Caco-2 (cell line): ENCODE measurements at regions not wholly inside any gene's neighbourhood (a gene's known extent, or its start where the extent isn't known, plus 50 kb on each side); places are given as distances from the start of the nearest gene placed in this dataset.

Source experiments
- BruUV-seq: library from RNA; stranded (reverse); fragments of 400-500 nt; replicated peaks from 2 replicates; lab custom pipeline; 2021; lab: Mats Ljungman, UMichigan
- CTCF ChIA-PET: fragments of 300-600 bp; sonication (Branson Sonifier 250); formaldehyde crosslinking; loops from one replicate; lab custom pipeline; 2022; ENCODE audit warnings: antibody characterized with exemption; lab: Charles Lee
- POLR2A ChIA-PET: fragments of 300-600 bp; sonication (Branson Sonifier 250); formaldehyde crosslinking; loops from one replicate; lab custom pipeline; 2022; ENCODE audit warnings: antibody characterized with exemption; lab: Charles Lee
- DNase-seq, 2 experiments: peaks; one replicate each; pipeline versions ENCODE4 v3.0.0 to v3.0.0-alpha.2; 2020 to 2022
- H3K27me3 ChIP-seq: replicated peaks from 2 replicates; pipeline ENCODE4 v1.6.0; 2011; ENCODE audit warnings: low read length; ENCODE audit not compliant: control insufficient read depth, insufficient read depth
- H3K36me3 ChIP-seq: 2 replicates; pipeline ENCODE4 v1.5.1; 2011; ENCODE audit warnings: low read length; ENCODE audit not compliant: control insufficient read depth, insufficient read depth
- H3K4me1 ChIP-seq: fragments of 250-450 bp; sonication (Bioruptor Pico); 2 replicates; pipeline ENCODE4 v1.5.1; 2020; ENCODE audit warnings: mild to moderate bottlenecking
- H3K4me3 ChIP-seq: 2 replicates; pipeline ENCODE4 v1.5.1; 2011; ENCODE audit warnings: low read depth, mild to moderate bottlenecking, control low read depth, low read length
- H3K9me3 ChIP-seq: fragments of 250-450 bp; sonication (Bioruptor Pico); 2 replicates; pipeline ENCODE4 v1.5.1; 2020; ENCODE audit warnings: mild to moderate bottlenecking, moderate library complexity
- H3K27ac Mint-ChIP-seq: one replicate; pipeline ENCODE4 v1.8.0; 2022; ENCODE audit warnings: mixed read lengths; ENCODE audit not compliant: unreplicated experiment
- H3K27me3 Mint-ChIP-seq: one replicate; pipeline ENCODE4 v1.8.0; 2022; ENCODE audit warnings: mixed read lengths; ENCODE audit not compliant: insufficient read depth, unreplicated experiment
- H3K36me3 Mint-ChIP-seq: one replicate; pipeline ENCODE4 v1.8.0; 2022; ENCODE audit warnings: mild to moderate bottlenecking, mixed read lengths; ENCODE audit not compliant: insufficient read depth, unreplicated experiment
- H3K4me1 Mint-ChIP-seq: one replicate; pipeline ENCODE4 v1.8.0; 2022; ENCODE audit warnings: low read depth, mixed read lengths; ENCODE audit not compliant: unreplicated experiment
- H3K4me3 Mint-ChIP-seq: one replicate; pipeline ENCODE4 v1.8.0; 2022; ENCODE audit warnings: mild to moderate bottlenecking, moderate library complexity, mixed read lengths; ENCODE audit not compliant: unreplicated experiment
- H3K9me3 Mint-ChIP-seq: one replicate; pipeline ENCODE4 v1.8.0; 2022; ENCODE audit warnings: mixed read lengths; ENCODE audit not compliant: unreplicated experiment
- intact Hi-C: fragments of 100-400 bp; cut with micrococcal nuclease; formaldehyde crosslinking; loops from one replicate; pipeline ENCODE4 v1.10.0; 2022; ENCODE audit not compliant: unreplicated experiment
- TF ChIP-seq, protein P1 (sequence below), 2 experiments: fragments of 200-600 bp in 1 of 2; IDR thresholded peaks; 1 replicate in 1 of 2; 2 replicates in 1 of 2; pipeline versions ENCODE4 v1.5.1 to v1.8.0; 2011 to 2022; ENCODE audit warnings: antibody characterized with exemption in 1 of 2, control low read depth in 1 of 2, inconsistent platforms in 1 of 2, low read depth in 1 of 2, low read length in 1 of 2, mild to moderate bottlenecking in 1 of 2, moderate library complexity in 1 of 2; ENCODE audit not compliant: insufficient read depth in 1 of 2, severe bottlenecking in 1 of 2, unreplicated experiment in 1 of 2

DNA sequence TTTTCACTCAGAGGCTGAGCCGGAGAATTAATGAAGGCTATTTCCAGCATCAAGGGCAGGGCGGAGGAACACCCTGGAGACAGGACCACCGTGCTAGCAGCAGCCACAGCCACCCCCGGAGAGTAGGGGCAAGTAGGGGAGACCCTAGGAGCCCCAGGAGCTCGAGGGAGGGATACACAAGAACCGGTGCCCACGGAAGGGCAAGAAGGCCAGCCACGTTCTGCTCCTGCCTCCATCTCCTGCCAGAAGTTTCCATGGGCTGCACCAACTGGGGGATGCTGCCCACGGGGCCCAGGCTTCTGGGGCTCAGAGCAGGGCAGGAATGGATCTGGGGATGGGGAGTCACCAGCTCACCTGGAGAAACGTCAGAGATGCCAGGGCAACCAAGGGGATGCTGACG, 626.8 kb downstream of the TBC1D22A start:
- Histone ChIP-seq H3K36me3 (no peaks in the 10 kb centered on the region), H3K9me3 (no peaks in the 10 kb centered on the region), H3K4me1 (no peaks in the 10 kb centered on the region), H3K4me3 (no peak overlapping the region), H3K27me3 (no peaks in the 10 kb centered on the region)
- Mint-ChIP-seq H3K4me3 (no peak overlapping the region), H3K27ac (no peak overlapping the region), H3K36me3 (no peaks in the 10 kb centered on the region), H3K9me3 (no peaks in the 10 kb centered on the region), H3K4me1 (no peaks in the 10 kb centered on the region), H3K27me3 (peaks cover 19% of the 10 kb centered on the region)
- CTCF ChIA-PET = no interaction called here
- POLR2A ChIA-PET = no interaction called here
- TF ChIP-seq, protein P1, sequence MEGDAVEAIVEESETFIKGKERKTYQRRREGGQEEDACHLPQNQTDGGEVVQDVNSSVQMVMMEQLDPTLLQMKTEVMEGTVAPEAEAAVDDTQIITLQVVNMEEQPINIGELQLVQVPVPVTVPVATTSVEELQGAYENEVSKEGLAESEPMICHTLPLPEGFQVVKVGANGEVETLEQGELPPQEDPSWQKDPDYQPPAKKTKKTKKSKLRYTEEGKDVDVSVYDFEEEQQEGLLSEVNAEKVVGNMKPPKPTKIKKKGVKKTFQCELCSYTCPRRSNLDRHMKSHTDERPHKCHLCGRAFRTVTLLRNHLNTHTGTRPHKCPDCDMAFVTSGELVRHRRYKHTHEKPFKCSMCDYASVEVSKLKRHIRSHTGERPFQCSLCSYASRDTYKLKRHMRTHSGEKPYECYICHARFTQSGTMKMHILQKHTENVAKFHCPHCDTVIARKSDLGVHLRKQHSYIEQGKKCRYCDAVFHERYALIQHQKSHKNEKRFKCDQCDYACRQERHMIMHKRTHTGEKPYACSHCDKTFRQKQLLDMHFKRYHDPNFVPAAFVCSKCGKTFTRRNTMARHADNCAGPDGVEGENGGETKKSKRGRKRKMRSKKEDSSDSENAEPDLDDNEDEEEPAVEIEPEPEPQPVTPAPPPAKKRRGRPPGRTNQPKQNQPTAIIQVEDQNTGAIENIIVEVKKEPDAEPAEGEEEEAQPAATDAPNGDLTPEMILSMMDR (IDR thresholded peaks at IDR 0.05; ENCODE audit: insufficient read depth in 1 of 2, low read depth in 1 of 2, low read length in 1 of 2, severe bottlenecking in 1 of 2, unreplicated experiment in 1 of 2) = no peak
- no TSS peak for BruUV-seq
- intact Hi-C loops = no loop called here
- no peak for DNase-seq

DNA sequence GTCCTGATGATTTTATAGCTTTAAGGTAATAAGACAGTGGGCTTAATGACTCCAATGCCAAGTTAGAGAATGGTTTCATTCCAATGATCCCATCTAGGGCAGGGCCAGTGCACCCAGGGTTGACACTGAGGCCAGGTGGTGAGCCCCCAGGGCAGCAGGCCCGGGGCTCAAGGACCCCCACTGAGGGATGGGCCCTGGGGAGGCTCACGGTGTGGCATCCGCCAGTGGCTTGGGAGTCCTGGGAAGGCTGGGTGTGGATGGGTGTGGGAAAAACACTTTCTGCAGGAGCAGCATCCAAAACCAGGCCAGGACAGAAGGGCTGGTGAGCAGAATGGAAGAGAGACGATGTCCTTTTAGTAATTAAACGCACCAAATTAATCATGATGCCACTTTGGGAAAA, 626.3 kb downstream of the TBC1D22A start:
- Histone ChIP-seq H3K4me3 (no peak overlapping the region), H3K27me3 (no peaks in the 10 kb centered on the region; the same call in 1 of the 2 replicates), H3K9me3 (no peaks in the 10 kb centered on the region), H3K4me1 (no peaks in the 10 kb centered on the region), H3K36me3 (no peaks in the 10 kb centered on the region)
- Mint-ChIP-seq H3K4me3 (no peak overlapping the region), H3K27me3 (peaks cover 24% of the 10 kb centered on the region), H3K27ac (no peak overlapping the region), H3K4me1 (no peaks in the 10 kb centered on the region), H3K36me3 (no peaks in the 10 kb centered on the region), H3K9me3 (no peaks in the 10 kb centered on the region)
- intact Hi-C loops = no loop called here
- POLR2A ChIA-PET = no interaction called here
- TF ChIP-seq, protein P1 (IDR thresholded peaks at IDR 0.05; ENCODE audit: insufficient read depth in 1 of 2, low read depth in 1 of 2, low read length in 1 of 2, severe bottlenecking in 1 of 2, unreplicated experiment in 1 of 2) = no peak
- no TSS peak for BruUV-seq
- no peak for DNase-seq
- CTCF ChIA-PET = no interaction called here

DNA sequence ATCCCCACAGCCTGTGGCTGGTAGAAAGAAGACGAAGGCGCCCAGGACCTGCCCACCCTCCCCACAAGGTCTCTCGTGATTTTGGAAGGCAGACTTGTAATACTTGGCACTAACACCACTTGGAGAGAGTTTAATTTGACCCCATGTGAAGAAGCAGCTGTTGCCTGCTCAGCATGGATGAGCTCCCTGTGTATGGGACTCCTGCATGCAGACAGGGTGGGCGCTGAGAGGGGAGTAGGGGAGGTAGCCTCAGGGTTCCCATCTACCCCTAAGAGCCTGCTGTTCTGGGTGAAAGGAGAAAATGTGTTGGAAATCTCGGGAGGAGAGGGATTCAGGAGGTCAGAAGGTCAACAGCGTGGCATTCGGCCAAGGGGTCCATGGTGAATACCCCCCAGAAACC, 625.9 kb downstream of the TBC1D22A start:
- no TSS peak for BruUV-seq
- no peaks in the 10 kb centered on the region for H3K4me1 Mint-ChIP-seq
- Histone ChIP-seq H3K36me3 (no peaks in the 10 kb centered on the region), H3K9me3 (no peaks in the 10 kb centered on the region), H3K4me3 (no peak overlapping the region), H3K27me3 (no peaks in the 10 kb centered on the region; the same call in 1 of the 2 replicates), H3K4me1 (no peaks in the 10 kb centered on the region)
- H3K27ac Mint-ChIP-seq = no peak overlapping the region
- ChIA-PET CTCF (no interaction called here), POLR2A (no interaction called here)
- no peaks in the 10 kb centered on the region for H3K9me3 Mint-ChIP-seq
- no peaks in the 10 kb centered on the region for H3K36me3 Mint-ChIP-seq
- TF ChIP-seq, protein P1 (IDR thresholded peaks at IDR 0.05; ENCODE audit: insufficient read depth in 1 of 2, low read depth in 1 of 2, low read length in 1 of 2, severe bottlenecking in 1 of 2, unreplicated experiment in 1 of 2) = no peak
- intact Hi-C loops = no loop called here
- H3K4me3 Mint-ChIP-seq = no peak overlapping the region
- no peak for DNase-seq
- peaks cover 25% of the 10 kb centered on the region for H3K27me3 Mint-ChIP-seq
